CD14-positive monocyte (primary cell): ENCODE measurements at regions not wholly inside any gene's neighbourhood (a gene's known extent, or its start where the extent isn't known, plus 50 kb on each side); places are given as distances from the start of the nearest gene placed in this dataset.

Experiments
- DNase-seq, 3 donors: peaks; one replicate each; pipeline ENCODE4 v3.0.0-alpha.2; 2011 to 2022
- H2AFZ ChIP-seq: 2 replicates; pipeline ENCODE4 v1.6.0; 2012; ENCODE audit warnings: mild to moderate bottlenecking, low read depth, low read length, inconsistent platforms; ENCODE audit not compliant: insufficient read depth, poor library complexity, severe bottlenecking
- H3K27ac ChIP-seq, 2 donors: 1 replicate in 1 of 2; 2 replicates in 1 of 2; pipeline ENCODE4 v1.5.1; 2012 to 2013; ENCODE audit warnings: low read length in 2 of 2, control low read depth in 1 of 2, inconsistent platforms in 1 of 2, low read depth in 1 of 2, mild to moderate bottlenecking in 1 of 2
- H3K27me3 ChIP-seq, 2 donors: one replicate each; pipeline versions ENCODE4 v1.6.0 to v1.6.1; 2011 to 2013; ENCODE audit warnings: low read length in 2 of 2; ENCODE audit not compliant: control insufficient read depth in 2 of 2, insufficient read depth in 2 of 2
- H3K36me3 ChIP-seq, 2 donors: replicated peaks in 1 of 2; 1 replicate in 1 of 2; 2 replicates in 1 of 2; pipeline versions ENCODE4 v1.5.1 to v1.6.1; 2012 to 2013; ENCODE audit warnings: low read length in 2 of 2, control low read depth in 1 of 2, inconsistent platforms in 1 of 2, mild to moderate bottlenecking in 1 of 2; ENCODE audit not compliant: insufficient read depth in 2 of 2, control insufficient read depth in 1 of 2
- H3K4me1 ChIP-seq, 2 donors: 1 replicate in 1 of 2; 2 replicates in 1 of 2; pipeline versions ENCODE4 v1.5.1 to v1.6.1; 2012 to 2013; ENCODE audit warnings: low read length in 2 of 2, control low read depth in 1 of 2, inconsistent platforms in 1 of 2, mild to moderate bottlenecking in 1 of 2, moderate library complexity in 1 of 2; ENCODE audit not compliant: insufficient read depth in 2 of 2, control insufficient read depth in 1 of 2
- H3K4me2 ChIP-seq: replicated peaks from 2 replicates; pipeline ENCODE3; 2012; ENCODE audit warnings: low read length, moderate library complexity, mild to moderate bottlenecking; ENCODE audit not compliant: poor library complexity, severe bottlenecking; ENCODE audit errors: extremely low read depth
- H3K4me3 ChIP-seq, 3 experiments: fragments of 200-600 bp in 1 of 3; sonication (generic) in 1 of 3; replicated peaks in 1 of 3; 1 replicate in 2 of 3; 2 replicates in 1 of 3; pipeline ENCODE4 v1.5.1; 2011 to 2013; ENCODE audit warnings: low read length in 3 of 3, mild to moderate bottlenecking in 3 of 3, control low read depth in 2 of 3, low read depth in 2 of 3, inconsistent platforms in 1 of 3, moderate library complexity in 1 of 3
- H3K79me2 ChIP-seq: 2 replicates; pipeline ENCODE4 v1.6.0; 2012; ENCODE audit warnings: mild to moderate bottlenecking, control low read depth, inconsistent platforms, low read length, moderate library complexity; ENCODE audit not compliant: insufficient read depth
- H3K9ac ChIP-seq: 2 replicates; pipeline ENCODE4 v1.6.0; 2017; ENCODE audit warnings: low read length, mild to moderate bottlenecking; ENCODE audit not compliant: insufficient read depth, poor library complexity, severe bottlenecking
- H3K9me3 ChIP-seq, 2 donors: replicated peaks in 1 of 2; 1 replicate in 1 of 2; 2 replicates in 1 of 2; pipeline versions ENCODE4 v1.5.1 to v1.6.1; 2012 to 2013; ENCODE audit warnings: low read length in 2 of 2, control low read depth in 1 of 2; ENCODE audit not compliant: control insufficient read depth in 1 of 2, insufficient read depth in 1 of 2
- H4K20me1 ChIP-seq: 2 replicates; pipeline ENCODE4 v1.6.0; 2012; ENCODE audit warnings: mild to moderate bottlenecking, low read length, control low read depth, moderate library complexity; ENCODE audit not compliant: insufficient read depth
- H3K27ac Mint-ChIP-seq, 7 donors: one replicate each; pipeline ENCODE4 v1.8.0; 2020; ENCODE audit warnings: mild to moderate bottlenecking in 7 of 7, mixed read lengths in 7 of 7, moderate library complexity in 6 of 7, inconsistent platforms in 2 of 7
- H3K27me3 Mint-ChIP-seq, 3 donors: one replicate each; pipeline ENCODE4 v1.8.0; 2021 to 2022; ENCODE audit warnings: low read depth in 3 of 3, mild to moderate bottlenecking in 3 of 3, mixed read lengths in 3 of 3, moderate library complexity in 3 of 3, inconsistent platforms in 1 of 3
- H3K36me3 Mint-ChIP-seq, 2 donors: one replicate each; pipeline ENCODE4 v1.8.0; 2020; ENCODE audit warnings: mixed read lengths in 2 of 2, inconsistent platforms in 1 of 2, mild to moderate bottlenecking in 1 of 2
- H3K4me1 Mint-ChIP-seq: one replicate; pipeline ENCODE4 v1.8.0; 2020; ENCODE audit warnings: mild to moderate bottlenecking, mixed read lengths
- H3K4me3 Mint-ChIP-seq, 2 donors: one replicate each; pipeline ENCODE4 v1.8.0; 2020; ENCODE audit warnings: mild to moderate bottlenecking in 2 of 2, mixed read lengths in 2 of 2, moderate library complexity in 1 of 2
- H3K9me3 Mint-ChIP-seq, 7 donors: one replicate each; pipeline ENCODE4 v1.8.0; 2020 to 2022; ENCODE audit warnings: mixed read lengths in 7 of 7, mild to moderate bottlenecking in 6 of 7, moderate library complexity in 6 of 7, inconsistent platforms in 2 of 7
- WGBS: methylation state at CpG from one replicate; pipeline ENCODE4 v1.1.5; 2013; ENCODE audit warnings: missing lambda C conversion rate; ENCODE audit not compliant: insufficient coverage; 5-methylcytosine and 5-hydroxymethylcytosine counted together
- intact Hi-C, 2 donors: fragments of 100-400 bp; cut with micrococcal nuclease; formaldehyde crosslinking; loops; one replicate each; pipeline versions ENCODE4 v1.15.0 to v1.15.1; 2023
- TF ChIP-seq, protein P1 (sequence below): fragments of 200-600 bp; IDR thresholded peaks from one replicate; pipeline ENCODE4 v1.8.0; 2022; ENCODE audit warnings: antibody characterized with exemption, mild to moderate bottlenecking

DNA sequence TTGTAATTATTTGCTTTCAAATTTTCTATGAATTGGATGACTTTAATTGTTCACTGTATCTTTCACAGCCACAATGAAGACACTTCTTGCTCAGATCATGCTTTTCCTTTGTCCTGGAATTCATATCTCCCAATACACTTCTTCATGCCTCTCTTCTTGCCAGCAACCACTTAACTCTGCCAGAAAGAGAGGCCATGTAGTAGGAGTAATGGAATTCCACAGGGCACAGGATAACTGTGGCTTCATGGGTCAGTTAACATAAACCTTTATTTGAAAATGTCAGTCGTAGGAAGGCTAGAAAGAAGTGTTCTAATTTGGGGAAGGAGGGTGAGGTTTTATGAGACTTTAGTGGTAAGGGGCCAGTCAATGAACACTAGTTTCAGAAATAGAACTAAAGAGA is 190.3 kb downstream of the TMEM167A start:
- no peak overlapping the region for H3K4me3 Mint-ChIP-seq

DNA sequence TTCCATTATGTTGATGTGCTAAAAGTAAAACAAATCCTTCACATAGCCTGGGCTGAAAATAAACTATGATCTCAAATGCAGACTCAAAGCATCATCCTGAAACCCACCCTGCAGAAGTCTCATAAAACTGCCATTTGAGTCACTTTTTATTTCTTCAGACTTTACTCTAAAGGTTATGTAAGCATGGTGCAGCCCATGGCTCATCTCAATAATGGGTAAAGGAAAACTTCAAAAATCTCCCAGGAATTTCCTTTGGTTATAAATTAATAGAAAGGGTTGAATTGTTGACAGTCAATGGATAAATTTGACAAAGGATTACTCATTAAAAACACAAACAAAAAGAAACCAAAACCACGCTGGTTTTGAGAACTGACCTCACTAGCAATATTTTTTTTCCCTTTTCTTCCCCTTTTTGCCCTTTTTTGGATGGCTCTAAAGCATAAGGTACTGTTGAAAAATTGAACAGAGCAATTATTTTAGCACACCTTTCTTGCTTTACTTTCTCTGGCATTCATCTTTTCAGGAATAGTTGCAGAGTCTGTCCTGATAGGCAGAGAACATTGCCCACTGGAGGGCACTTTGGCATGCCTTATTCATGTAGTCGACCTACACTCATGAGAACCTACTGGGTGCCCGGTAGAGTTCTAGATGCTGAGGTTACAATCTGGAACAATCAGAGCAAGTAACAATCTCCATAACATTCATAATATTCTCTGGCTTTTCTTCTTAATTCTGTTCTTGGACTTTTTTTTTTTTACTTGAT is 191.4 kb downstream of the TMEM167A start:
- Histone ChIP-seq H3K27ac (no peak overlapping the region), H3K79me2 (no peaks in the 10 kb centered on the region), H3K9ac (no peak overlapping the region), H3K4me1 (peaks cover 0 to 2% of the 10 kb centered on the region in 2 donors), H2AFZ (no peak overlapping the region), H4K20me1 (no peaks in the 10 kb centered on the region), H3K9me3 (peaks cover 3 to 5% of the 10 kb centered on the region in 2 donors), H3K36me3 (no peaks in the 10 kb centered on the region), H3K4me2 (no peak overlapping the region), H3K27me3 (no peaks in the 10 kb centered on the region), H3K4me3 (no peak overlapping the region)
- peak in 1 of 3 donors; percentile 8 for DNase-seq
- H3K4me3 Mint-ChIP-seq: peak overlapping the region; percentile 44 to 67
- intact Hi-C loops: no loop called here
- no peaks in the 10 kb centered on the region for H3K36me3 Mint-ChIP-seq
- peaks cover 0 to 3% (median 0%) of the 10 kb centered on the region in 3 donors for H3K27me3 Mint-ChIP-seq
- WGBS: no CpG with 5 or more reads among the region's 3 CpGs
- no peak overlapping the region for H3K27ac Mint-ChIP-seq
- H3K4me1 Mint-ChIP-seq: peaks cover 14% of the 10 kb centered on the region
- peaks cover 2 to 12% (median 5%) of the 10 kb centered on the region in 7 donors for H3K9me3 Mint-ChIP-seq
- TF ChIP-seq, protein P1, sequence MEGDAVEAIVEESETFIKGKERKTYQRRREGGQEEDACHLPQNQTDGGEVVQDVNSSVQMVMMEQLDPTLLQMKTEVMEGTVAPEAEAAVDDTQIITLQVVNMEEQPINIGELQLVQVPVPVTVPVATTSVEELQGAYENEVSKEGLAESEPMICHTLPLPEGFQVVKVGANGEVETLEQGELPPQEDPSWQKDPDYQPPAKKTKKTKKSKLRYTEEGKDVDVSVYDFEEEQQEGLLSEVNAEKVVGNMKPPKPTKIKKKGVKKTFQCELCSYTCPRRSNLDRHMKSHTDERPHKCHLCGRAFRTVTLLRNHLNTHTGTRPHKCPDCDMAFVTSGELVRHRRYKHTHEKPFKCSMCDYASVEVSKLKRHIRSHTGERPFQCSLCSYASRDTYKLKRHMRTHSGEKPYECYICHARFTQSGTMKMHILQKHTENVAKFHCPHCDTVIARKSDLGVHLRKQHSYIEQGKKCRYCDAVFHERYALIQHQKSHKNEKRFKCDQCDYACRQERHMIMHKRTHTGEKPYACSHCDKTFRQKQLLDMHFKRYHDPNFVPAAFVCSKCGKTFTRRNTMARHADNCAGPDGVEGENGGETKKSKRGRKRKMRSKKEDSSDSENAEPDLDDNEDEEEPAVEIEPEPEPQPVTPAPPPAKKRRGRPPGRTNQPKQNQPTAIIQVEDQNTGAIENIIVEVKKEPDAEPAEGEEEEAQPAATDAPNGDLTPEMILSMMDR: no peak

More for the DNA sequence above, 190.3 kb downstream of the TMEM167A start:
- 91% methylated on average over 1 of the region's 1 CpG for WGBS
- intact Hi-C loops: no loop called here
- Histone ChIP-seq H3K27me3 (no peaks in the 10 kb centered on the region), H3K27ac (no peak overlapping the region), H3K4me1 (peaks cover 0 to 2% of the 10 kb centered on the region in 2 donors), H3K79me2 (no peaks in the 10 kb centered on the region), H2AFZ (peak overlapping the region; percentile 35), H3K9me3 (no peaks in the 10 kb centered on the region), H4K20me1 (no peaks in the 10 kb centered on the region), H3K36me3 (no peaks in the 10 kb centered on the region), H3K9ac (no peak overlapping the region), H3K4me3 (no peak overlapping the region), H3K4me2 (no peak overlapping the region)
- TF ChIP-seq, protein P1: no peak
- no peak for DNase-seq
- Mint-ChIP-seq H3K27ac (no peak overlapping the region), H3K9me3 (peaks cover 0 to 7% (median 5%) of the 10 kb centered on the region in 7 donors), H3K36me3 (no peaks in the 10 kb centered on the region), H3K4me1 (peaks cover 12% of the 10 kb centered on the region), H3K27me3 (peaks cover 0 to 3% (median 0%) of the 10 kb centered on the region in 3 donors)
